NCI-H2029 (cell line): ENCODE measurements at regions not wholly inside any gene's neighbourhood (a gene's known extent, or its start where the extent isn't known, plus 50 kb on each side); places are given as distances from the start of the nearest gene placed in this dataset.

ENCODE experiments used
- DNase-seq: peaks from one replicate; lab custom pipeline; 2025; lab: John Stamatoyannopoulos, UW

- no peak for DNase-seq
These were observed 94.7 kb upstream of the CDH6 start for GRCh38 chr5:31098811-31099210.

- no peak for DNase-seq
These were observed 95.6 kb upstream of the CDH6 start for GRCh38 chr5:31097851-31098250.

GRCh38 chr5:31096238-31096865 is 97.1 kb upstream of the CDH6 start:
- DNase-seq, result no peak

GRCh38 chr5:31095796-31096195 is 97.7 kb upstream of the CDH6 start:
- DNase-seq, result no peak

GRCh38 chr5:31091501-31091900 is 102.0 kb upstream of the CDH6 start:
- no peak for DNase-seq

DNA sequence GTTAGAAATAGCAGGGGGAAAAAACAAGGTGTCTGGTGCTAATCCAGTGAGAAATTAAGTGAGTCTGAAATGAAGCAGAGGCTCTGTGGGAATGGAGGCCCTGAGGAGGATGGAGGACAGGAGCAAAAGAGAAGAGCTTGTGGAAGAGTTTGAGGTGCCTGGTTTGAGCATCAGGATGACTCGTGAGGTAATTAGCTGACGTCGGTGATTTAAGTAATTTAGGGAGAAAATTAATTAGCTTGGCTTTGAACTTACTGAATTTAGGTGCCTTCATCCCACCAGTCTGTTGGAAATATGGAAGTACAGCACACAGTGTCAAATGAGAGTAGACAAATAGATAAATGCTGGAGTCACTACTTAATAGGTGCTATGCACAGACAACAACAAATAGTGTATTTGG is 103.0 kb upstream of the CDH6 start:
- DNase-seq, result no peak

- no peak for DNase-seq
These were observed 106.6 kb upstream of the CDH6 start for GRCh38 chr5:31086839-31087415.

DNA sequence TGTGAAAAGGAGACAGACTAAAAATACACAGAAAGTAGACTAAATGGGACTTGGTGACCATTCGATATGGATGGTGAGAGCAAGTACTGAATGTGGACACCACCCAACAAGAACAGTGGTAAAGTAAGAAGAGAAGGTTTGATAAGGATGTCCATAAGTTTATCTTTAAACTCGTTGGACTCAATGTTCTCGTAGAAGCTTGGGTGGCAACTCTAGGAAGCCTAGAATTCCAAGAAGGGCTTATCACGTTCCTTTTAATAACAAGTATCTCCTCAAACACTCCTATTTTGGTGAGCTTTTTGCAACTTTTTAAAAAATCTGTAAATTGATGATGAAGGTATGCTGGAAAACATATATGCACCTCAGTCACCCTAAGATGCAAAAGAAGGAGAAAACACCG is 108.6 kb upstream of the CDH6 start:
- DNase-seq, result no peak

- DNase-seq, result no peak
These were observed 110.1 kb upstream of the CDH6 start for GRCh38 chr5:31083364-31083763.

DNA sequence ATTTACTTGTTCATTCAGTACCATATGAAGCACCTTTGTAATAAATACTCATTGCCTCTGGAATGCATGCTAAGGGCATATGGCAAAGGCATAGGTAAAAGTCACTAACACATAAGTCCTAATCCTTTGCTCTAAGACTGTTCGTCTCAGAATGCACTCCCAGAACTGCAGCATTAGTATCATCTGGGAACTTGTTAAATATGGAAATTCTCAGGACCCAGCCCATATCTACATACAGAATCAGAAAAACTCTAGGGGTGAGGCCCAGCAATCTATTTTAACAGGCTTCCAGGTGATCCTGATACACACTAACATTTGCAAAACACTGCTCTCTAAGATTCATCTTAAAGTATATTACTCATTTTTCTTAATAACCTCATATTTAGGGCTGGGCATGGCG is 113.8 kb upstream of the CDH6 start:
- DNase-seq, result no peak

DNA sequence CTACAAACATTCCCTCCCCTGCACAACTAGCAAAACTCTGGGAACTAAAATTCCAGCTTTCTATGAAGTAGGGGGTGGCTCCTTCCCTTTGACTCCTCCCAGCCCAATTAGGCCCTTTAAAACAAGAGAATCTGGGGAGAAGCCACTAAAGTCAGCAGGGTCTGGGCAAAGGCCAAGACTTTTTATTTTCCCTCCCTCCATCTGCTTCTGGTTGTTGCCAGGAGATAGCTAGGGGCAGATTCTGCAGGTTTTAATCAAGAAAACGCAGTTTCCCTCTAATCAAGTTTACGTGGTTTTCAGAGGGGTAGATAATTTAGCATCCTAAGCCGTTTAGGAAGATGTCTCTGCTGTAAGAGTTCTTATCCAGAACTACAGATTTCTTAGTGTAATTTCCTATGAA is 114.5 kb upstream of the CDH6 start:
- DNase-seq, result no peak

- DNase-seq, result no peak
These were observed 117.5 kb upstream of the CDH6 start for GRCh38 chr5:31075981-31076380.

DNA sequence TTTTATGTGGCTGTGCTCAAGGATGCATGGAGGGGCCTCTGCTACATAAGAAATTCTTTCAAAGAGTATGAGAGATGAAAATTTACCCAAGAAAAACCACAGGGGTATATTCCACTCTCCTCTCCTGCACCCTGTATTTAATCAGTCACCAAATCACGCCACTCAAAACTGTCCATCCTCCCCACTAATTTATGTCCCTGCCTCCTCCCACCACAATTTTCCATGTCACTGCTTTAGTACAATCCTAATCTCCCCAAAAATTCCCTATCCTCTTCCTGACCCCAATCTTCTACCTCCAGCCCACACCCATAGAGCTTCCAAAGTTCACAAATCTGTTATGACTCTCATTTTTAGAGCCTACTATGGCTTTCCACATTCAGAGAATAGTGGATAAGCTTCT is 125.2 kb upstream of the CDH6 start:
- no peak for DNase-seq

GRCh38 chr5:31066655-31067328 is 126.7 kb upstream of the CDH6 start:
- DNase-seq, result no peak

- no peak for DNase-seq
These were observed 129.3 kb upstream of the CDH6 start for GRCh38 chr5:31064215-31064614.

DNA sequence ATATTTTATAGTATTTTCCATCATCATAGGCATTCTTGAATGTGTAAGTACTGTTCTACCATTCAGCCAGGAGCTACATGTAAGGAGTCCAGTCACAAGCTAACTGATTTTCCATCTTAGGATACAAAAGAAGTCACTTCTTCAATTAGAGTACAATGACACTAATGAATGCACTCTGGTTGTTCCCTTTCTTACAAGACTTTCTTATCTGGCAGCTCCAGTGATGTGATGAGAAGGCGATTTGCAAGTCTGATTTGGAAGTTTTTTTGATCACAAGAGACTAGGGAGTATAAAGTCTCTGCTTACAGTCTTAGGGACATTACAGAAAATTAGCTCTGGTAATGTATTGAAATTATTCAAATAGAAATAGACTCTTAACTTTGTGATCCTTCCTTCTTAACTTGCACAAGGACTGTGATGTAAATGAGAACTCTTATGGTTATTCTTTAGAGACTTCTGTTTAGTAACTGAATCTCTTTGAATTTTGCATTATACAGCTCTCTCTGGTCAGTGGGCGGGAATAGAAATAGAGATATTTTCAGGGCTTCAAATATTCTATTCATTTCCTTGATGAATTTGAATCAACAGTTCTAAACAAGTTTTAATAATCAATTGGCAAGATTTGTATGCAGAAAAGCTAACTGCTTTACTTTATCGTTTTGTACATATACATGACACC is 130.4 kb upstream of the CDH6 start:
- DNase-seq, result no peak

GRCh38 chr5:31059889-31060288 is 133.6 kb upstream of the CDH6 start:
- no peak for DNase-seq

DNA sequence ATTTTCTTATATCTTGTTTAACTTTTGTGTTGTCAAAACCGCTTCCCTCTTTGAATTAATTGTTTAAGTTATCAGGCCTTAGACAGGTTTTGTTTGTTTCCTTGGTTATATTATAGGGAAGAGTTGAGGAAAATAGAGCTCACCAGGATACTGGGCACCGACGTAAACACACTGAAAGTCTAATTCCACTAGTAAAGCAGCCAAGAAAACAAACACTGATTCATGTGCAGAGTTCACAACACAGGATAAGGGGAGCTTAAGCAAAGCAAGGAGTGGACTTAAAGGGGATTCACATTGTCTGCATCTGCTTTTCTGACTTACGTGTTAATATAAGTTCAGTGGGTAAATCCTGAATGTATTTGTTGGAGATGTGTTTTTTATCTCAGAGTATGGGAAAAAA is 139.0 kb upstream of the CDH6 start:
- DNase-seq, result no peak

DNA sequence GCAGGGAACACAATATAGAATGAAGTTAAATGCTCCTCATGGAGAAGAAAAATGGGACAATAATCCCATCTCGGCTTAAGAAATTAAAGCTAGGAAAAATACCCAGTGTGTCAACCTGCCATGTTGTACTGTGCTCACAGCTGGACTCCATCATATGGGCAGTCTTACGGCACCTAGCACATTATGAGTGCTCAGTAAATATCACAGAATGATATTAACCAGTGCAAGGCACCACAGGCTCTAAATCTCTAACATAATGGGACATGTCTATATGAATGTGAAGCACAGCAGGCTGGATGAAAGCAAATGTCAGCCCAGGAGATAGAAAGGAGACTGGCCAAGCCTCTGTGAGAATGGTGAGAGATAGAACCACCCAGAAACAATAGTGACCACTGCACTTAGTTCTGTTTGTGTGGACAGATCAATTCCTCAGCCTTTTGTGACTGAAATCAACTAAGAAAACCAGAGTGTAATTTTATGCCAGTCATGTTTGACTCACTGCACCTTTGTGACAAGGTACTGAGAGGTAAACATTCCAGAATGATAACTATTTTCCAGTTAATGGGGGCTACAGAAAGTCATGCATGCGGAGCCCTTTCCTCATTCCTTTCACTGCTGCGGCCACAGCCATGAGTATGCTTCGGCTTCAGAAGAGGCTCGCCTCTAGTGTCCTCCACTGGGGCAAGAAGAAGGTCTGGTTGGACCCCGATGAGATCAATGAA is 140.4 kb upstream of the CDH6 start:
- no peak for DNase-seq

DNA sequence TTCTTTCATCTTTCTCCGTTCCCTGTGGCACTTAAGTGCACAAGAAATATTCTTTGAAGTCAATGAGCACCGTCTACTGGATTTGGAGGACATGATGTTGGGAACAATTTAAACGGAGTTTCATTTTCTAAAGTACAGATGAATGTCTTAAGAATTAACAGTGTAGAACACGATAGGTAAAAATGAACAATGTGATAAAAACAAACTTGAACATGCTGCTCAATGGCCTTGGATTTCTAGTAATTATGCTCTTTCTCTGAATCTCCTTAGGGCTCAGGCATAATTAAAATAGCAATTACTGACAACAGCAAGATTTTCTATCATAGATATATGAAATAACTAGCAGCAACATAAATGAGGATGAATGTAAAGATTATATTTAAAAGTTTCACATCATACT is 142.2 kb upstream of the CDH6 start:
- DNase-seq, result no peak

DNA sequence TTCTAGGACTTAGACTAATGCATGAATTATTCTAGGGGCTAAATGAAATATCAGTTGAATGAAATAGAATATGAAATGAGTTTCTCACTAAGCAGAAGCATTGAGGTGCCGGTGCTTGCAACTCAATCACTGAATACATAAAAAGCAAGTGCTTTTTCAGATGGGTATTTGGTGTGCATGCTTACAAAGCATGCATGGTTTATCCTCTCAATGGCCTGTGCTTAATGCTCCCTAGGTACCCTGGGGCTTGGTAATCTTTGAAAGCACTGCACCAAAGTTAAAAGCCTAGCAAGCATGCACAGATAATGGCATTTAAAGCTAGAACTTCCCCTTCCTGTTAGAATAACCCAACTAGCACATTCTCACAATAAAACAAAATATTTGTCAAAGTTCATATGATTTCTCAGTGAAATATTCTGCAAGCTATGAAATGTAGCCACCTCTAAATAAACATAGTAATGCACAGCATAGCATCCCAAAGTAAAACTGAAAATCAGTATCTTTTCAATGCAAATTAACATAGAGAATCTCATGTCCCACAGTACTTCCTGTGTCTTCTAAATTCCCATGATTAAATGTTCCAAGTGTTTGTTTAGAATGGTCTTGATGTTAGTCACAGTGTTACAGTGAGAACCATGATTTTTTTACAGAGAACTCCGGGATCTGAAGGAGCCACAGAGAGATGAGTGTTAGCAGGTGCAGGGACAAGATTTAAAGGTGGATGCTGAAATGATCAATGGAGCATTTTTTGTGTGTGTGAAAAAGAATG is 143.4 kb upstream of the CDH6 start:
- DNase-seq, result no peak

- DNase-seq, result no peak
These were observed 144.0 kb upstream of the CDH6 start for GRCh38 chr5:31049461-31049860.
